HG03108 (cell line): ENCODE measurements at regions not wholly inside any gene's neighbourhood (a gene's known extent, or its start where the extent isn't known, plus 50 kb on each side); places are given as distances from the start of the nearest gene placed in this dataset.

Experiments used
- ATAC-seq: cut with Tn5 transposase; IDR thresholded peaks from one replicate; pipeline ENCODE4 v1.9.1; 2021; ENCODE audit warnings: moderate library complexity; ENCODE audit not compliant: unreplicated experiment

- no peak for ATAC-seq
Observed at GRCh38 chr22:22417495-22418162, 90.9 kb downstream of the ZNF280B start.

GRCh38 chr22:22418163-22418549 lies 90.4 kb downstream of the ZNF280B start:
- ATAC-seq, result no peak

- ATAC-seq, result no peak
Observed at GRCh38 chr22:22418957-22419356, 89.6 kb downstream of the ZNF280B start.

- ATAC-seq, result no peak
Observed at GRCh38 chr22:22420580-22420979, 88.0 kb downstream of the ZNF280B start.

- no peak for ATAC-seq
Observed at GRCh38 chr22:22421392-22421791, 87.2 kb downstream of the ZNF280B start.

- peak; percentile 92 for ATAC-seq
Observed at GRCh38 chr22:22422629-22423112, 85.9 kb downstream of the ZNF280B start.

GRCh38 chr22:22423681-22424080 lies 84.9 kb downstream of the ZNF280B start:
- no peak for ATAC-seq

GRCh38 chr22:22424210-22424800 lies 84.2 kb downstream of the ZNF280B start:
- ATAC-seq, result no peak

- no peak for ATAC-seq
Observed at GRCh38 chr22:22424956-22425355, 83.6 kb downstream of the ZNF280B start.

- no peak for ATAC-seq
Observed at GRCh38 chr22:22425356-22425755, 83.2 kb downstream of the ZNF280B start.

GRCh38 chr22:22425783-22426624 lies 82.5 kb downstream of the ZNF280B start:
- ATAC-seq, result no peak

- ATAC-seq, result no peak
Observed at GRCh38 chr22:22427542-22428065, 80.9 kb downstream of the ZNF280B start.

GRCh38 chr22:22428222-22429098 lies 80.1 kb downstream of the ZNF280B start:
- ATAC-seq, result no peak

GRCh38 chr22:22429369-22430108 lies 79.0 kb downstream of the ZNF280B start:
- ATAC-seq, result no peak

GRCh38 chr22:22430111-22430820 lies 78.3 kb downstream of the ZNF280B start:
- ATAC-seq, result no peak

GRCh38 chr22:22431271-22432220 lies 77.0 kb downstream of the ZNF280B start:
- ATAC-seq, result no peak

GRCh38 chr22:22432479-22432878 lies 76.1 kb downstream of the ZNF280B start:
- no peak for ATAC-seq

GRCh38 chr22:22432937-22433336 lies 75.6 kb downstream of the ZNF280B start:
- ATAC-seq, result no peak
